Dedifferentiated amniotic fluid mesenchymal stem cell (primary cell): ENCODE measurements at regions not wholly inside any gene's neighbourhood (a gene's known extent, or its start where the extent isn't known, plus 50 kb on each side); places are given as distances from the start of the nearest gene placed in this dataset.
"Not testable (repeated sequence)": the region's sequence is repeated elsewhere in the genome, so short reads cannot be mapped to it uniquely, and the experiment has no call there.

Source experiments
- DNase-seq: peaks from one replicate; pipeline ENCODE4 v3.0.0-alpha.2; 2016; ENCODE audit errors: extremely low spot score

GRCh38 chrX:118215346-118215745, 98.7 kb upstream of the KLHL13 start:
- no peak for DNase-seq

- no peak for DNase-seq
These were observed 99.5 kb upstream of the KLHL13 start for GRCh38 chrX:118216087-118216486.

GRCh38 chrX:118216509-118216908, 99.9 kb upstream of the KLHL13 start:
- no peak for DNase-seq

DNA sequence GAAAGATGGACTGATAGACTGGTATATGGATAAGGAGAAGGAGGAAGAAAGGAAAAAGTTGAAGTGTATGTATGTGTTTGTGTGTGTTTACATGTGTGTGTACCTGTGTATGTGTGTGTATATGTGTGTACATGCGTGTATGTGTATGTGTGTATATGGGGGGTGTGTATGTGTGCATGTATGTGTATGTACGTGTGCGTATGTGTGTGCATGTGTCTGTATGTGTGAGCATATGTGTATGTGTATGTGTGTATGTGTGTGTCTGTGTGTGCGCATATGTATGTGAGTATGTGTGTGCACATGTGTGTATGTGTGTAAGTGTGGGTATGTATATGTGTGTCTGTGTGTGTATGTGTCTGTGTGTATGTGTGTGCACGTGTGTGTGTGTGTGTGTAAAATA, 101.5 kb upstream of the KLHL13 start:
- DNase-seq, result no peak

- DNase-seq, result no peak
These were observed 102.3 kb upstream of the KLHL13 start for GRCh38 chrX:118218940-118219339.

DNA sequence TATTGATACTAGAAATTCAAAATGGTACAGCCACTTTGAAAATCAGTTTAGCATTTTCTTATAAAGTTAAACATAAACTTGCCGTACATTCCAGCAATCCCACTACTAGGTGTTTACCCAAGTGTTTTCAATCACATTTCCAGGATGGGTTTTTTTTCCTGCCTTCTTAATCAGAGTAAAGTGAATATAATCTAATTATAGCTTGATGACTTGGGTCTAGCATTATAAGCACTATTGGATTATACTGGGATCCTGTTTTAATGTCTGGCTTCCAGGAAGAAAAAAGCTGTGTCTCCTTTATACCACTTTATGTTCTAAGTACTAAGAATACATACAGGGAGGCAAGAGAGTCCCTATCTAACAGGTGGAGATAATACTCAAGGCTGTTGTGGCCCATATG, 103.3 kb upstream of the KLHL13 start:
- DNase-seq, result no peak

DNA sequence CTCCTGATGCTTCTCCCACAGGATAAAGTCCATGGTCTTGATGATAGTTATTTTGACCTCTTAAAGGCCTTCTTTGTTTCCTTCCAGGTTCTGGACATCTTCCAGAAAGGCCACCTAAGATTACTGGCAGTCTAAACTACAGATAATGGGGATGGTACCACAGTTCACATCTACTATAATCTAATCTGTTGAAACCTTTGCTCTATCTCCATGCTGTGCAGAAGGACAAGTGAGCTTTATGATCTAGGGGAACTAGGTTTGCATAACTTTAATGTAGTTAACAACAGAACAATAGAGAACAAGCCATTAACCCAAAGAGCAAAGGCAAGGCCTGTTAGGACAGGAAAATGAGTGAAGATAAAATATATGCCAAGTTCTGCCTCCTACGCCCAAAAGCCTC, 103.9 kb upstream of the KLHL13 start:
- no peak for DNase-seq

- no peak for DNase-seq
These were observed 104.7 kb upstream of the KLHL13 start for GRCh38 chrX:118221270-118221669.

- peak; percentile 49 for DNase-seq
These were observed 105.1 kb upstream of the KLHL13 start for GRCh38 chrX:118221733-118222132.

GRCh38 chrX:118222421-118222820, 105.8 kb upstream of the KLHL13 start:
- no peak for DNase-seq

DNA sequence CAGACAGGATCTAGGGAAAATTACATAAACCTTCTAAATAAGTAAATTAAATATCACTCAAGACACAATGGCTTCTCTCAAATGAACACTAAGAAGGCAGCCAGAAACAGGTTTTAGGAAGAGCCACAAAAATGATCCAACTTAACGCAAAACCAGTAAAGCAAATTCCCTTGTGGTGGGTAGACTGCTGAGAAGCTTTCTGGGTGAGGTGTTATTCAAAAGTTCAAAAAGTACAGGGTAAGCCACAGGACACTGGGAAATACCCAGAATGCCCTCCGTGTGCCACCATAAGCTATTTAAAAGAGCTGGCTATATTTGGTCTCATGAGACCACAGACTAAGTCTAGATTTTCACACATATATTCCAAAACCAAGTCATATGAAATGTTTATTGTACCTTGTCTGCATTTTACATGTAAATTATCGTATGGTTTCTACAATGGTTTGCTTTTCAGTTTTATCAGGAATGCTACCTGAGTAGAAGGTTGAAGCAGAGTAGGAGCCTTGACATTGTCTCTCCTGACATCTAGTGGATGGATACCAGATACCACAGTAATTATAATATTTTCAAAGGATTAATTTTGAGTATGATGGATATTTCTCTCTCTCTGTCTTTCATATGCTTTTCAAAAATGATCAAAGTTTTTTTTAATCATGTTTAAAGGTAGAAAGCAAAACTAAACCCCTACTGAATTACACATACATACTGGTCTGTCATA, 109.3 kb upstream of the KLHL13 start:
- no peak for DNase-seq

DNA sequence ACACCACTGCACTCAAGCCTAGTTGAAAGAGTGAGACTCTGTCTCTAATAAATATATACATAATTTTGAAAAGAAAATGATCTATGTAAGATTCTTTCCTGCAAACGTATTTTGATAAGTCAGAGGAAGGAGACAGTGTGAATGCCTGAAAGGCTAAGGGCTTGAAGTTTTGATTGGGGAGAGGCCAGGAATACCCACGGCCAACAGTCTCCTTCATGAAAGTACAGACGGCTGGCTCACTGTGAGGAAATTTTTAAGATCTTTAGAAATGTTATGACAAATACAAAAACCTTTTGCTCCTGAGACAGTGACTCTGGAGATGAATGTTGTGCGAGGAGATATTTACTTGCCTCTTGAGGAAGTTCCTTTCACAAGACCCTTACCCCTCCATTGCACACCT, 111.4 kb upstream of the KLHL13 start:
- peak; percentile 18 for DNase-seq

DNA sequence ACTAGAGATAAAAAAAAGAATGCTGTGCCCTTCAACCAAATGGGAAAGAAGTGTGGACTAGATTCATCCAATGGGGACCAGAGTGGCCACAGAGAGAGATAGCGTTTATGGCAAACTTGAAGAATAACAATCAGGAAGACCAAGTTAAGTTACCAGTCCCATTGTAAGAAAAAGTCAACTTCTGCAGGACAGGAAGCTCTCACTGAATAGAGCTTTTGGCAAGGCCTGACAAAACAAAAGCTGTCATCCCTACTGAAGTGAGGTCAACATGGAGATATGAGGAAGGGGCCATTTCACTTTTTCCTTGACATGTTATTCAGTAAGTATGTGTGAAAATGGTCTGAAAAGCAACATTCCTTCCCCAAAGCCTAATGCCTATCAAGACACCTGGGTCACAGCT, 111.8 kb upstream of the KLHL13 start:
- no peak for DNase-seq

- DNase-seq, result no peak
These were observed 114.4 kb upstream of the WDR44 start for GRCh38 chrX:118231464-118231863.

DNA sequence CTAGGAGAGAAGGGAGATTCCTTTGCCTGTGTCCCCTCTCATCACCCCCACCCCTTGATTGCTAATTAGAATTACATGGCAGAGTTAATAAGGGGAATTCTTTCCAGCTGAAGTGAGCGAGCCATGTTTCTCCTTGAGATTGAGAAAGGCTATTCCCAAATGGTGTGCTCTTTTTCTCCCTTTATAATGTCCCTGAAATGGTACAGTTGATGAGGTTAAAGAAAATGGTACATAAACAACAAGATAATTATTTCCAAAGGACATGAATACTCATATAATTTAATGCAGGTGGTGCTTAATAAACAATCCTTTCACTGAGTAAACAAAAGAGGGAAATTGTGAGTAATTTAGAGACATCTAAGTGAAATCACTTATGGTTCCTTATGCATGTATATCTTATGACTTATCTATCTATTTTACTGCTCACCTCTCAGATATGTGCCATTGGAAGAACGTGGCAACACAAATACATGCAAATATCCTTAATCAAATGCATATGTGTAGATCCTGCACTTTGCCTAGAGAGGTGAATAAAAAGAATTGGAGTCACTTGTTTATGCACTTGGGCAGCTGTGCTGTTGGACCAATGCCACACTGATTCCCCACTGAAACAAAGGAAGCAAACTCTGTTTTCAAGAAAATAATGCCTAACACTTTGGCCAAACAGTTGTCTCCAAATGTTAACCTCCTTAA, 106.6 kb upstream of the WDR44 start:
- DNase-seq, result no peak

DNA sequence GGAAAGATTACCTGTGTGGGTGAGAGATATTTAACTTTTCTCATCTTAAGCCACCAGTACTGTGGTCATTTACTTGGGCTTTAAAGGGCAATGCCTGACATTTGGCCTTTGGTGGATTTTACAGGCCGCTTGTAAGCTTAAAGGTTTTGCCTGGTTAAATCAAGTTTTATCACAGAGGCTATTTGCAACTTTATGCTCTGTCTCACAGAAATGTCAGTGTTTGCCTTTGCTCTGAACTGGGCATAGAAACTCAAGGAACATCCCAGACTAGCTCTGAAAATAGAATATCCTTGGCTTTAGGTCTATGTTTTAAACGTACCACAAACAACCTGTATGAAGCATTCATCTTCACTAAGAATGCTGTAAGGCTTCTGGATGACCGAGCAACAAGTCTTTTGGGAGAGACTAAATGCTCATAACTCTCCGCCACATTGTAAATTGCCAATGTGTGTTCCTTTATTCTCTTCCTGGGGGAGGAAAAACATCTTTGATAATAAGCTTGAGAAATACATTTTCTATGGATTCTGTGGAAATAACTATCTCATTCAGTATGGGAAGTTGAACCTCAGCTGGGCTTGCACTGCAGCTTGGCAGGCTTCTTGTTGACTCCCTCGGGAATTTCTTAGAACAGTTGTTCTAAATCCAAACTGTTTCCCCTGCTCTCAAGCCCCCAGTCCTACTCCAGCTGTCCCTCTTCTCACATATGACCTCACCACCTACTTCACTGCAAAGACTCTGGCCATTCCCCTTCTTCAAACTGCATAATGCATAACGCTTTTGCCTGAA, 105.8 kb upstream of the WDR44 start:
- no peak for DNase-seq

DNA sequence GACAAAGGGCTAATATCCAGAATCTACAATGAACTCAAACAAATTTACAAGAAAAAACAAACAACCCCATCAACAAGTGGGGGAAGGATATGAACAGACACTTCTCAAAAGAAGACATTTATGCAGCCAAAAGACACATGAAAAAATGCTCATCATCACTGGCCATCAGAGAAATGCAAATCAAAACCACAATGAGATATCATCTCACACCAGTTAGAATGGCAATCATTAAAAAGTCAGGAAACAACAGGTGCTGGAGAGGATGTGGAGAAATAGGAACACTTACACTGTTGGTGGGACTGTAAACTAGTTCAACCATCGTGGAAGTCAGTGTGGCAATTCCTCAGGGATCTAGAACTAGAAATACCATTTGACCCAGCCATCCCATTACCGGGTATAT, 98.9 kb upstream of the WDR44 start:
- DNase-seq, result not testable (repeated sequence)

DNA sequence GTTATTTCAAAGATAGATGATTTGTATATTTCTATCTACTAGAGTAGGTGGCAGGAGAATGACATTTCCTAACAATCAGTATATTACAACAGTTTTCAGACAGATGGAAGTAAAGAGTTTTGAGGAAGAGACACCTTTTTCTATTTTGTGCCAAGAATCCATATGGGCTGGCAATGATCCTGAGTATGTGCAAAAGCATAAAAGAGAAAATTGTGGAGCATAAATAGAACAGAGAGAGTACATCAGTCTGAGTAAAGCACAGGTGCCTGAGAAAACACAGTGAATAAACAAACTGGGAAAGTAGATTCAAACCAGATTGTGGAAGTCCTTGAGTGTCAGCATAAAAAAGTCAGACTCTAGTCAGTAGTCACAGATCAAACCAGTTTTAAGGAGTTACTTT, 96.8 kb upstream of the WDR44 start:
- DNase-seq, result no peak

DNA sequence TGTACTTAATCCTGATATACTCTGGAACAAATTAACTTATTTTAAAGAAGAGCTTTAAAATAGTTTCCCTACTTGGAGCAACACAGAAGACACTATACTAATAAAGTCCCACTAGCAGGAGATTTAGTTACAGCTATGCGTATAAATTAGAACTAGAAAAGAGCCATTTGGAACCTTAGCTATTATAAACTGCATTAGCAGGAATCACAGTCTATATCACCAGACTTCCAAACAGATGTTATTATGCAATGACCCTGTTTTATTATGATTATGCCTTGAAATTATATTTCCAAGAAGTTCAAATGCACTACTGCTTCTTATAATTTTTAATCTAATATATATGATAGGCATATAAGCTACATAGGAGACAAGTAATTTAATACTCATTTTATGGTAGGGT, 95.5 kb upstream of the WDR44 start:
- no peak for DNase-seq

GRCh38 chrX:118251271-118251670, 94.6 kb upstream of the WDR44 start:
- no peak for DNase-seq

DNA sequence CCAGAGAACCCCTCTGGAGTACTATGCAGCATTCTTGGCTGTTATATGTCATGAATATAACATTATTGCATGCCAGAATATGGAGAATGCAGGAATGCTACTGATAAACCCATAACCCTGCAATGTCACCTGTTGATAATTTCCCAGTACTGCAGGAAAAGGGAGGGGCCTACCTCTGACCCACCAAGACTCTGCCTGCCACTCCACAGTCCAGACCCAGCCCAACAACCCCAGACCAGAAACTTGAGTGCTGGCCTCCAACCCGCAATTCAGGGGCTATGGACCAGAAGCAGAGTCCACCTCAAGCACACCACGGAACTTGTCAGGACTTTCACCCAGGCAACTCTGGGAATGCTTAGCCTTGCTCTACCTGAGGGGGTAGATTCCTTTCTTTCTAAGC, 92.9 kb upstream of the WDR44 start:
- no peak for DNase-seq

- DNase-seq, result peak; percentile 46
These were observed 91.3 kb upstream of the WDR44 start for GRCh38 chrX:118254611-118255010.

GRCh38 chrX:118255921-118256320, 90.0 kb upstream of the WDR44 start:
- no peak for DNase-seq
